Effector CD4-positive, alpha-beta T cell (primary cell): ENCODE measurements at regions not wholly inside any gene's neighbourhood (a gene's known extent, or its start where the extent isn't known, plus 50 kb on each side); places are given as distances from the start of the nearest gene placed in this dataset.
"Not testable (repeated sequence)": the region's sequence is repeated elsewhere in the genome, so short reads cannot be mapped to it uniquely, and the experiment has no call there.

Experiments used
- DNase-seq: peaks from one replicate; pipeline ENCODE4 v3.0.0-alpha.2; 2020

GRCh38 chr14:29982171-29982570 is 54.5 kb upstream of the PRKD1 start:
- DNase-seq, result no peak

GRCh38 chr14:29982993-29983392 is 55.3 kb upstream of the PRKD1 start:
- no peak for DNase-seq

- not testable (repeated sequence) for DNase-seq
Measured at GRCh38 chr14:29990344-29990857, 62.8 kb upstream of the PRKD1 start.

- DNase-seq, result no peak
Measured at GRCh38 chr14:29990993-29991392, 63.3 kb upstream of the PRKD1 start.

- DNase-seq, result no peak
Measured at GRCh38 chr14:29993143-29993542, 65.5 kb upstream of the PRKD1 start.

- no peak for DNase-seq
Measured at GRCh38 chr14:29999013-29999539, 71.4 kb upstream of the PRKD1 start.

- no peak for DNase-seq
Measured at GRCh38 chr14:30002859-30003258, 75.2 kb upstream of the PRKD1 start.

GRCh38 chr14:30005114-30005808 is 77.6 kb upstream of the PRKD1 start:
- DNase-seq, result no peak

GRCh38 chr14:30006695-30007094 is 79.0 kb upstream of the PRKD1 start:
- no peak for DNase-seq

- DNase-seq, result no peak
Measured at GRCh38 chr14:30015489-30015888, 87.8 kb upstream of the PRKD1 start.

GRCh38 chr14:30016002-30016401 is 88.4 kb upstream of the PRKD1 start:
- DNase-seq, result no peak

GRCh38 chr14:30017370-30017993 is 89.8 kb upstream of the PRKD1 start:
- DNase-seq, result no peak

GRCh38 chr14:30020271-30020670 is 92.6 kb upstream of the PRKD1 start:
- DNase-seq, result no peak

GRCh38 chr14:30020687-30021086 is 93.0 kb upstream of the PRKD1 start:
- DNase-seq, result no peak

- DNase-seq, result not testable (repeated sequence)
Measured at GRCh38 chr14:30023350-30023749, 95.7 kb upstream of the PRKD1 start.

GRCh38 chr14:30034152-30034551 is 106.5 kb upstream of the PRKD1 start:
- DNase-seq, result no peak

GRCh38 chr14:30035361-30035760 is 107.7 kb upstream of the PRKD1 start:
- no peak for DNase-seq

GRCh38 chr14:30045720-30046119 is 118.1 kb upstream of the PRKD1 start:
- DNase-seq, result no peak

- no peak for DNase-seq
Measured at GRCh38 chr14:30053103-30053502, 125.5 kb upstream of the PRKD1 start.

GRCh38 chr14:30054201-30054600 is 126.6 kb upstream of the PRKD1 start:
- DNase-seq, result no peak

GRCh38 chr14:30058401-30058800 is 130.8 kb upstream of the PRKD1 start:
- DNase-seq, result no peak

- no peak for DNase-seq
Measured at GRCh38 chr14:30063746-30064145, 136.1 kb upstream of the PRKD1 start.

- DNase-seq, result no peak
Measured at GRCh38 chr14:30064454-30064853, 136.8 kb upstream of the PRKD1 start.

GRCh38 chr14:30069536-30069935 is 141.9 kb upstream of the PRKD1 start:
- DNase-seq, result no peak
